Mesenteric fat pad (tissue), 1 donor: ENCODE measurements at regions not wholly inside any gene's neighbourhood (a gene's known extent, or its start where the extent isn't known, plus 50 kb on each side); places are given as distances from the start of the nearest gene placed in this dataset.

Experiments used
- DNase-seq: peaks from one replicate; pipeline ENCODE4 v3.0.0-alpha.2; 2020; ENCODE audit warnings: low spot score
- donor health status: DM: yes; HTN: yes; CAD: no.

DNA sequence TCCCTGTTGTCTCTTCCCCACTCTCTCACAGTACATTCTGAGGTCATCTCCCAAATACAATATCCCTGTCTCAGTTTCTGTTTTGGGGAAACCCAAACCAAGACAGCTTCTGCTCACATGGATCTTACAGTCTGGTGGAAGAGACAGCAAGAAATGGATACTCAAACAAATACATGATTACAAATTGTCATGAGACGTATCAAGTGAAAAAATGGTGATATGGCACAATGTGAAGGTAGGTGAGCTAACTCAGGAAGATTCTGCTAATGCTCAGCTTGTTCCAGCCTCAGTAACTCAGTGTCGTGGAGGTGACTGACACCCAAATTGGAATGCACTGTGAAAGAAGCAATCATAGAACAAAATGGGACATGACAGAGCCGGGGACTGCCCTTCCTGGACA is 68.3 kb downstream of the CHST1 start:
- peak; percentile 33 for DNase-seq

DNA sequence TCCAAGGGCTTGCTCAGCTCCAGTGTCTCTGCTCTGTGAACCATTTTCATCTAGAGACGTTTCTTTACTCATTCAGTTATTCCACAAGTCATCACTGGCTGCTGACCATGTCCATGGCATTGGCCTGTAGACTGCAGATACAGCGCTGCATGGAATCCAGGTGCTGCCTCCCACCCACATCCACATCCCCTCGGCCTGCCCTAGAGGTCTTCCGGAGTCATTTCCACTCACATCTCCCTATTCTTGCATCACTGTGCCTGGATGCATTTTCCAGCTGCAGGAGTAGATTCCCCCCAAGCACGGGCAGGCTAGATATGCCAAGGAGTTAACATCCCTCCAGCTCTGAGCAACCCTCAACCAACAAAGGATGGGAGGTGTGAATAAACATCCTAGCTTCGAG is 68.9 kb downstream of the CHST1 start:
- DNase-seq: peak; percentile 57

- no peak for DNase-seq
Observed at GRCh38 chr11:45593992-45594391, 71.4 kb downstream of the CHST1 start.

DNA sequence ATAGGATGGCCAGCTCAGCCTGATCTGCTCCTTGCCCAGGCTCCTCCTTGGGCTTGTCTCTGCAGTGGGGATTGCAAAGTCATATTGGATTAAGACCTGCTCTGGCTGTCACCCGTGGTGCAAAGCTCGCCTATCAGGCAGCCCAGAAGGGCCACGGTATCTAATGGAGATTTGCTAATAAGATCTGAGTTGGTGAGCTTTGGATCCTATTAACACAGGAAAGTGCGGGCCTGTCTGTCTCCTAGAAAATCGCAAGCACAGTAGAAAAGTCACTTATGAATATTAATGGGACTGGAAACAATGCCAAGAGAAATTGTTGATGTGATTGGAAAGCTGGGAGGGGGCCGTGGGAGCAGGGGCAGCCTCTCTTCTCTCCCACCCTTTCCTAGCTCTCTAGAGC is 72.8 kb downstream of the CHST1 start:
- DNase-seq: no peak

DNA sequence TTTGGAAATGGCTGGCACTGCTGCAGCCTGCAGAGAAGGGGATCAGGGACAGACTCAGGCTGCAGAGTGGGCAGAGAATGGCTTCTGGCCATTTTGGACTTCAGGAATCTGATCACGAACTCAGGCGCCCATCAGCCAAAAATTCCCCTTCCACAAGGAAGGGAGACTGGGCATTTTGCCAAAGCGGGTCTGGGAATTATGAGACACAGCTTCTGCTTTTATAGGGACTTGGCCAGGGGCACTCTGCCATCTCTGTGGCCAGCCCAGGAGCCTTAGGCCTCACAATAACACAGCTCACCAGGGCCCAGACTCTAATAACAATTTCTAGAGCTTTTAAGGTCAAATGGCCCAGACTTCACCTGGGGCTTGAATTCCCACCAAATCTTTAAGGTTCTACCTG is 74.7 kb downstream of the CHST1 start:
- DNase-seq: no peak

DNA sequence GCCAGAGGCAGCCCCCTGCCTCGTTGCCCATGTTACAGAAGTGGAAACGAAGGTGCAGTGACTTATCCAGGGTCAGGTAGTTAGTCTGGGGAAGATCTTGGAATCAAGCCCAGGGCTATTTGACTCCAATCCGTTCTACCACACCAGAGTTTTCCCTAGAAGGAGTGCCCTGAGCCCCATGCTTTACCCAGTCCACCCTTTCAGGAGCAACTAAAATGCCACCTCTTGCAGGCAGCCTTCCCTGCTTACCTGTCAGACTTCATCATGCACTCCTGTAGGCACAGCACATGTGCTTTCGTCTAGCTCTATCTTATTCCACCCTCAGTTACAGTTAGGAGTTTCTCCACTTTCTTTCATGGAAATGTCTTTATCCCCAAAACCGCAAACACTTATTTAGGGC is 80.2 kb downstream of the CHST1 start:
- DNase-seq: no peak

DNA sequence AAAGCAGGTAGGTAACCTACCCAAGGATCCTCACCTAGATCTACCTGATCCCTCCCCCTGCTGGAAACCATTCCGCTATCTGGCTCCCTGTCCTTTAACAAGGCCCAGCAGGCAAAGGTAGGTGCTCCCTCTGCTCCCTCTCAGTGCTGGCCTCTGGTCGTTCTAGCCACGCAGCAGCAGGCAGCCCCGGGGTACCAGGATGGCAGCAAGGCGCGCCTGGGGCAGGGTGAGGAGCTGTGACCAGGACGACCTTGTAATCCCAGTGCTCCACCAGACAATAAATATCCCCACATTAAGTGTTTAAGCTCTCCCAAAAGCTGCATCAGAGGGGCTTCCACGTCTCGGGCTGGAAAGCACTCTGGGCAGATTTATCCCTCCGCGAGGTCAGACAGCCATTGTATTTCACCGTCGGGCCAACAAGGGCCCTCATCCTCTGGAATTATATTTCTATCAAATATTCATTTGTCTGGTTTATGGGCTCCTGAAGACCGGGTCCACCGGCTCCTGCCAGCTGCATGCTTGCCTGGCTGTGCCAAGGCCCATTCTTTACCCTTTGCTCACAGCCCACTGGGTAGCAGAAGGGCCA is 81.3 kb downstream of the CHST1 start:
- DNase-seq: no peak

GRCh38 chr11:45580399-45580798 is 85.0 kb downstream of the CHST1 start:
- DNase-seq: no peak

DNA sequence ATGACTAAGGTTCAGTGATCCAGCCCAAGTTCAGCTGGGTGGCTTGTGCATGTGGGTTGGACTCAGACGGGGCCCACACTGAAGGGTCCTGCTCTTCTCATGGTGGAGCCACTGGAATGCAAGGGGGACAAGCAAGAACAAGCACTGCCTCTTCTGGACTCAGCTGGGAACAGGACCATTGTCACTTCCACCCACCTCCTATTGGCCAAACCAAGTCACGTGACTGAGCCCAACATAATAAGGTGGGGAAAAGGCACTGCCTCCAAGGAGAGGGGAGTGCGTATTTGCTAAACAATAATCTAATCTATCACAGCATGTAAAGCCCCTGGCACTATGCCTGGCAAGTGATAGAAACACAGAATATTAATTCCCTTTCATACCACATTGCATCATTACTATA is 87.1 kb downstream of the CHST1 start:
- no peak for DNase-seq

DNA sequence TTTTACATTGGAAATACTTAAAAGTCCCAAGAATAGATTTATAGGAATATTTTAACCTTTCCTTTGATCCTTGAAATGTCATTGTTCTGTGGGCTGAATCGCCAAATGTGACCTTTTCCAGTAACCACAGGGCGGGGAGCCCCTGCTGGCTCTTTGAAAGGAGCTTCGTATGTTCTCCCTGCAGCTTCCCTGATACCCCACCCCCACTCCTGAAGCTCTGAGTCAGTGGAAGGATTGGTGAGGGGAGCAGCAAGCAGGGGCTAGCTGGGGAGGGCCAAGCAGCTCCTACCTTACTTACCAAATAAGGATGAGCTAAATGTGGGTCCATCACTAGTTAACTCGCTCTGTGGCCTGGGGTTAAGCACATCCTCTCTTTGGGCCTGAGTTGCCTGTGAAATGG is 87.7 kb downstream of the CHST1 start:
- no peak for DNase-seq

- no peak for DNase-seq
Observed at GRCh38 chr11:45576461-45577215, 88.8 kb downstream of the CHST1 start.

GRCh38 chr11:45573728-45574127 is 91.7 kb downstream of the CHST1 start:
- DNase-seq: no peak

GRCh38 chr11:45572354-45573123 is 92.9 kb downstream of the CHST1 start:
- no peak for DNase-seq

- DNase-seq: no peak
Observed at GRCh38 chr11:45569776-45570175, 95.6 kb downstream of the CHST1 start.

DNA sequence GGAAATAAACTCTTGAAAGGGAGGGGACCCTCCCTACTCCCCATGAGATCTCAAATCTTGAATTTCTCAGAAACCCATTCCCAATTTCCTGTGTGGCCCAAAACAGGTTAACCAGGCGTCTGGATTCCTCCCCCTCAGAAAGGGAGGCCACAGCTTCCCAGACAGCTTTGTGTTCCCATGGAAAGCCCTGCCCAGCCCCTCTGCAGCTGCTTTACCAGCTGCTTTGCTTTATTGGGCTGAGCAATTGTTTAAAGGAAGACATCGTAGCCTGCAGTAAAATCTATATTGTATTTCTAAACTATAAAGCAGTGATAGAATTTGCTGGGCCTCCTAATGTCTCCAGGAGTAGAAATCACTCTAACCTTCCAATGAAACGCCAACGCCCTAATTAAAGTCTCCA is 97.4 kb downstream of the CHST1 start:
- DNase-seq: no peak

DNA sequence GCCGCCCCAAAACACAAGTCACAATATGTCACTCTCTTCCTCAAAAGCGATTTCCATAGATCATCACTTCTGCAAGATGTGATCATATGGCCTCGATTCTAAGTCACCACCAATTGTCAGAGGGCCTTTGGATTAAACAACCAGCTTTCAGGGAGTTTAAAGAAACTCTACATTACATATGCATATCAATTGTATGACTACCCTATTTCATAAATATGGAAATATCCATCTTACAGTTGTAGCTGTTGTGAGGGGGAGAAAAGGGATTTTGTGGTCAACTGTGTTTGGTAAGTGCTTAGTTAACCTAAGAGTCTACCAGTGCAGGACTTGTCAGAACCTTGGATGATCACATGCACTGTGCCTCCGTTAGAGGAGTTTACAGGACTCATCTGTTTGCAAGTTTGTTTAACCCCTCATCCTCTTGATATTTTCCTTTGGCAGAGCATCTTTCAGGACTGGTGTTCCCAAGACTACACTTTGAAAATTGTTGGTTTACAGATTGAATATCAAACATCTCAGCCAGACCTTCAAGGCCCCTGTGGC is 99.9 kb downstream of the CHST1 start:
- DNase-seq: no peak

GRCh38 chr11:45563810-45564209 is 101.6 kb downstream of the CHST1 start:
- DNase-seq: no peak

DNA sequence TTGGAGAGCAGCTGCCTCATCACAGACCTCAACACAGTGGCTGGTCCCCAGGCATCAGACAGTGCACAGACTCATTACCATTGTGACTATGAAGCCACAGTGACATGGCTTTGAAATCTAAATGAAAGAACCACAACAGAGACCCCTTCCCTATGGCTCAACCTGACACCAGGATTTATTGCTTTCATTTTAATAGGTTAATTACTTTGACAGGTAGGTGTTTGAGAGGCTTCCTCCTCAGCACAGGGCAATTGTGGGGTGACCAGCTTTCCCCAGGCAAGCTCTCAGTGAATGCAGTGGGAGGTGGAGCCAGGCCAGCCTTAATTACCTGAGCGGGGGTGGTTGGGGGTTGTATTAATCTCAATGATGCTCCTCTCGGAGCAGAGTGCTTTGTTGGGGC is 102.3 kb downstream of the CHST1 start:
- no peak for DNase-seq

- DNase-seq: no peak
Observed at GRCh38 chr11:45560913-45561281, 104.5 kb downstream of the CHST1 start.

GRCh38 chr11:45560155-45560912 is 105.1 kb downstream of the CHST1 start:
- no peak for DNase-seq

- DNase-seq: no peak
Observed at GRCh38 chr11:45556851-45557707, 108.3 kb downstream of the CHST1 start.
